ENCODE measurements at regions not wholly inside any gene's neighbourhood (a gene's known extent, or its start where the extent isn't known, plus 50 kb on each side); places are given as distances from the start of the nearest gene placed in this dataset.

GRCh38 chr20:55696520-55696919 lies 308.8 kb downstream of the CBLN4 start (continued):
- no peak for TF ChIP-seq ZFP30 (CRISPR knock-in tag; IDR thresholded peaks at IDR 0.05)
- TF ChIP-seq TOX (CRISPR knock-in tag; IDR thresholded peaks at IDR 0.05; ENCODE audit: borderline replicate concordance), result no peak
- TF ChIP-seq GLIS3 (CRISPR knock-in tag; IDR thresholded peaks at IDR 0.05), result no peak
- no peak for TF ChIP-seq ESRRG (CRISPR knock-in tag; IDR thresholded peaks at IDR 0.05)
- TF ChIP-seq, protein P1, sequence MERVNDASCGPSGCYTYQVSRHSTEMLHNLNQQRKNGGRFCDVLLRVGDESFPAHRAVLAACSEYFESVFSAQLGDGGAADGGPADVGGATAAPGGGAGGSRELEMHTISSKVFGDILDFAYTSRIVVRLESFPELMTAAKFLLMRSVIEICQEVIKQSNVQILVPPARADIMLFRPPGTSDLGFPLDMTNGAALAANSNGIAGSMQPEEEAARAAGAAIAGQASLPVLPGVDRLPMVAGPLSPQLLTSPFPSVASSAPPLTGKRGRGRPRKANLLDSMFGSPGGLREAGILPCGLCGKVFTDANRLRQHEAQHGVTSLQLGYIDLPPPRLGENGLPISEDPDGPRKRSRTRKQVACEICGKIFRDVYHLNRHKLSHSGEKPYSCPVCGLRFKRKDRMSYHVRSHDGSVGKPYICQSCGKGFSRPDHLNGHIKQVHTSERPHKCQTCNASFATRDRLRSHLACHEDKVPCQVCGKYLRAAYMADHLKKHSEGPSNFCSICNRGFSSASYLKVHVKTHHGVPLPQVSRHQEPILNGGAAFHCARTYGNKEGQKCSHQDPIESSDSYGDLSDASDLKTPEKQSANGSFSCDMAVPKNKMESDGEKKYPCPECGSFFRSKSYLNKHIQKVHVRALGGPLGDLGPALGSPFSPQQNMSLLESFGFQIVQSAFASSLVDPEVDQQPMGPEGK (CRISPR knock-in tag; IDR thresholded peaks at IDR 0.05; ENCODE audit: borderline replicate concordance), result no peak
- TF ChIP-seq CSDC2 (CRISPR knock-in tag; IDR thresholded peaks at IDR 0.05), result no peak

GRCh38 chr20:55693641-55694040 lies 311.7 kb downstream of the CBLN4 start:
- no peak for TF ChIP-seq RARB (CRISPR knock-in tag; IDR thresholded peaks at IDR 0.05)
- TF ChIP-seq CSDC2 (CRISPR knock-in tag; IDR thresholded peaks at IDR 0.05), result no peak
- TF ChIP-seq ZC3H10 (CRISPR knock-in tag; IDR thresholded peaks at IDR 0.05), result no peak
- no peak for TF ChIP-seq OSR1 (CRISPR knock-in tag; IDR thresholded peaks at IDR 0.05)
- TF ChIP-seq ISL1 (CRISPR knock-in tag; IDR thresholded peaks at IDR 0.05), result no peak
- TF ChIP-seq, protein P2, sequence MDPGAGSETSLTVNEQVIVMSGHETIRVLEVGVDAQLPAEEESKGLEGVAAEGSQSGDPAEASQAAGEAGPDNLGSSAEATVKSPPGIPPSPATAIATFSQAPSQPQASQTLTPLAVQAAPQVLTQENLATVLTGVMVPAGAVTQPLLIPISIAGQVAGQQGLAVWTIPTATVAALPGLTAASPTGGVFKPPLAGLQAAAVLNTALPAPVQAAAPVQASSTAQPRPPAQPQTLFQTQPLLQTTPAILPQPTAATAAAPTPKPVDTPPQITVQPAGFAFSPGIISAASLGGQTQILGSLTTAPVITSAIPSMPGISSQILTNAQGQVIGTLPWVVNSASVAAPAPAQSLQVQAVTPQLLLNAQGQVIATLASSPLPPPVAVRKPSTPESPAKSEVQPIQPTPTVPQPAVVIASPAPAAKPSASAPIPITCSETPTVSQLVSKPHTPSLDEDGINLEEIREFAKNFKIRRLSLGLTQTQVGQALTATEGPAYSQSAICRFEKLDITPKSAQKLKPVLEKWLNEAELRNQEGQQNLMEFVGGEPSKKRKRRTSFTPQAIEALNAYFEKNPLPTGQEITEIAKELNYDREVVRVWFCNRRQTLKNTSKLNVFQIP (CRISPR knock-in tag; IDR thresholded peaks at IDR 0.05; ENCODE audit: borderline replicate concordance, low read depth), result no peak
- TF ChIP-seq TCF4 (CRISPR knock-in tag; IDR thresholded peaks at IDR 0.05; ENCODE audit: borderline replicate concordance), result no peak
- TF ChIP-seq, protein P3, sequence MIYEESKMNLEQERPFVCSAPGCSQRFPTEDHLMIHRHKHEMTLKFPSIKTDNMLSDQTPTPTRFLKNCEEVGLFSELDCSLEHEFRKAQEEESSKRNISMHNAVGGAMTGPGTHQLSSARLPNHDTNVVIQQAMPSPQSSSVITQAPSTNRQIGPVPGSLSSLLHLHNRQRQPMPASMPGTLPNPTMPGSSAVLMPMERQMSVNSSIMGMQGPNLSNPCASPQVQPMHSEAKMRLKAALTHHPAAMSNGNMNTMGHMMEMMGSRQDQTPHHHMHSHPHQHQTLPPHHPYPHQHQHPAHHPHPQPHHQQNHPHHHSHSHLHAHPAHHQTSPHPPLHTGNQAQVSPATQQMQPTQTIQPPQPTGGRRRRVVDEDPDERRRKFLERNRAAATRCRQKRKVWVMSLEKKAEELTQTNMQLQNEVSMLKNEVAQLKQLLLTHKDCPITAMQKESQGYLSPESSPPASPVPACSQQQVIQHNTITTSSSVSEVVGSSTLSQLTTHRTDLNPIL (CRISPR knock-in tag; IDR thresholded peaks at IDR 0.05; ENCODE audit: low read depth), result no peak
- TF ChIP-seq, protein P4, sequence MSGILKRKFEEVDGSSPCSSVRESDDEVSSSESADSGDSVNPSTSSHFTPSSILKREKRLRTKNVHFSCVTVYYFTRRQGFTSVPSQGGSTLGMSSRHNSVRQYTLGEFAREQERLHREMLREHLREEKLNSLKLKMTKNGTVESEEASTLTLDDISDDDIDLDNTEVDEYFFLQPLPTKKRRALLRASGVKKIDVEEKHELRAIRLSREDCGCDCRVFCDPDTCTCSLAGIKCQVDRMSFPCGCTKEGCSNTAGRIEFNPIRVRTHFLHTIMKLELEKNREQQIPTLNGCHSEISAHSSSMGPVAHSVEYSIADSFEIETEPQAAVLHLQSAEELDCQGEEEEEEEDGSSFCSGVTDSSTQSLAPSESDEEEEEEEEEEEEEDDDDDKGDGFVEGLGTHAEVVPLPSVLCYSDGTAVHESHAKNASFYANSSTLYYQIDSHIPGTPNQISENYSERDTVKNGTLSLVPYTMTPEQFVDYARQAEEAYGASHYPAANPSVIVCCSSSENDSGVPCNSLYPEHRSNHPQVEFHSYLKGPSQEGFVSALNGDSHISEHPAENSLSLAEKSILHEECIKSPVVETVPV (CRISPR knock-in tag; IDR thresholded peaks at IDR 0.05), result no peak
- TF ChIP-seq ARNTL (CRISPR knock-in tag; IDR thresholded peaks at IDR 0.05; ENCODE audit: borderline replicate concordance, low read depth), result no peak
- TF ChIP-seq SNAI2 (CRISPR knock-in tag; IDR thresholded peaks at IDR 0.05), result no peak
- TF ChIP-seq BACH2 (CRISPR knock-in tag; IDR thresholded peaks at IDR 0.05; ENCODE audit: borderline replicate concordance), result no peak
- TF ChIP-seq TSHZ2 (CRISPR knock-in tag; IDR thresholded peaks at IDR 0.05), result no peak
- no peak for TF ChIP-seq ZFP3 (CRISPR knock-in tag; IDR thresholded peaks at IDR 0.05)
- TF ChIP-seq GLIS3 (CRISPR knock-in tag; IDR thresholded peaks at IDR 0.05), result no peak
- TF ChIP-seq PPARA (CRISPR knock-in tag; IDR thresholded peaks at IDR 0.05; ENCODE audit: borderline replicate concordance), result no peak
- TF ChIP-seq ZNF8 (CRISPR knock-in tag; IDR thresholded peaks at IDR 0.05), result no peak
- TF ChIP-seq ESRRG (CRISPR knock-in tag; IDR thresholded peaks at IDR 0.05), result no peak
- TF ChIP-seq ZFP30 (CRISPR knock-in tag; IDR thresholded peaks at IDR 0.05), result no peak
- no peak for ATAC-seq

- no peak for ATAC-seq
- TF ChIP-seq, protein P1 (CRISPR knock-in tag; IDR thresholded peaks at IDR 0.05; ENCODE audit: borderline replicate concordance), result no peak
- TF ChIP-seq ZC3H10 (CRISPR knock-in tag; IDR thresholded peaks at IDR 0.05) (no peak), ESRRG (CRISPR knock-in tag; IDR thresholded peaks at IDR 0.05) (no peak), ISL1 (CRISPR knock-in tag; IDR thresholded peaks at IDR 0.05) (no peak), ZNF70 (CRISPR knock-in tag; IDR thresholded peaks at IDR 0.05) (no peak), TCF4 (CRISPR knock-in tag; IDR thresholded peaks at IDR 0.05; ENCODE audit: borderline replicate concordance) (no peak), PPARA (CRISPR knock-in tag; IDR thresholded peaks at IDR 0.05; ENCODE audit: borderline replicate concordance) (no peak), ARNTL (CRISPR knock-in tag; IDR thresholded peaks at IDR 0.05; ENCODE audit: borderline replicate concordance, low read depth) (no peak), SNAI2 (CRISPR knock-in tag; IDR thresholded peaks at IDR 0.05) (no peak), TOX (CRISPR knock-in tag; IDR thresholded peaks at IDR 0.05; ENCODE audit: borderline replicate concordance) (no peak), ZFP30 (CRISPR knock-in tag; IDR thresholded peaks at IDR 0.05) (no peak), ZNF565 (CRISPR knock-in tag; conservative IDR thresholded peaks at IDR 0.05; ENCODE audit: low read depth) (no peak), OSR1 (CRISPR knock-in tag; IDR thresholded peaks at IDR 0.05) (no peak), GLIS3 (CRISPR knock-in tag; IDR thresholded peaks at IDR 0.05) (no peak), ZFP3 (CRISPR knock-in tag; IDR thresholded peaks at IDR 0.05) (no peak)
- TF ChIP-seq, protein P2 (CRISPR knock-in tag; IDR thresholded peaks at IDR 0.05; ENCODE audit: borderline replicate concordance, low read depth), result no peak
These were observed 319.5 kb downstream of the CBLN4 start for GRCh38 chr20:55685841-55686240.

Measured in SK-N-SH treated with all-trans-retinoic acid at 6 μM for 48 hours (cell line).